Fibroblast of lung (primary cell): ENCODE measurements at regions not wholly inside any gene's neighbourhood (a gene's known extent, or its start where the extent isn't known, plus 50 kb on each side); places are given as distances from the start of the nearest gene placed in this dataset.

ENCODE experiments used
- CTCF ChIP-seq, 2 donors: IDR thresholded peaks in 1 of 2; conservative IDR thresholded peaks in 1 of 2; 1 replicate in 1 of 2; 2 replicates in 1 of 2; pipeline ENCODE4 v1.5.1; 2011 to 2012; ENCODE audit warnings: low read length in 2 of 2, control low read depth in 1 of 2, inconsistent platforms in 1 of 2, low read depth in 1 of 2, mild to moderate bottlenecking in 1 of 2
- EZH2 ChIP-seq: IDR thresholded peaks from 2 replicates; pipeline ENCODE4 v1.5.1; 2012; ENCODE audit warnings: low read length, control low read depth, mild to moderate bottlenecking; ENCODE audit errors: missing control alignments

GRCh38 chr6:122297010-122297409 lies 102.4 kb upstream of the HSF2 start:
- no peak for TF ChIP-seq CTCF (conservative IDR thresholded peaks at IDR 0.05 in 1 of 2, IDR thresholded peaks at IDR 0.05 in 1 of 2; ENCODE audit: low read depth in 1 of 2, low read length in 2 of 2)
- TF ChIP-seq EZH2 = no peak
